ENCODE measurements at regions not wholly inside any gene's neighbourhood (a gene's known extent, or its start where the extent isn't known, plus 50 kb on each side); places are given as distances from the start of the nearest gene placed in this dataset.
"Not testable (repeated sequence)": the region's sequence is repeated elsewhere in the genome, so short reads cannot be mapped to it uniquely, and the experiment has no call there.

- H3K27ac ChIP-seq (ENCODE audit: low read depth in 1 of 2, low read length in 2 of 2), result no peak overlapping the region
- DNase-seq, result no peak
- H3K36me3 Mint-ChIP-seq, result no peaks in the 10 kb centered on the region
- H3K9me3 ChIP-seq (replicated peaks in 1 of 2; ENCODE audit: control insufficient read depth in 1 of 2, insufficient read depth in 1 of 2, low read length in 2 of 2), result peaks cover 3 to 13% of the 10 kb centered on the region in 2 donors
- no peaks in the 10 kb centered on the region for H3K79me2 ChIP-seq (ENCODE audit: insufficient read depth, low read length)
- H3K27ac Mint-ChIP-seq, result no peak overlapping the region
- no peaks in the 10 kb centered on the region for H3K27me3 ChIP-seq (ENCODE audit: control insufficient read depth in 2 of 2, insufficient read depth in 2 of 2, low read length in 2 of 2)
- no peak overlapping the region for H3K4me2 ChIP-seq (replicated peaks; ENCODE audit: extremely low read depth, low read length, poor library complexity, severe bottlenecking)
- H3K4me1 Mint-ChIP-seq, result no peaks in the 10 kb centered on the region
- 93% methylated on average over 5 of the region's 6 CpGs for WGBS (ENCODE audit: insufficient coverage)
- no peak for TF ChIP-seq CTCF (IDR thresholded peaks at IDR 0.05)
- no peak overlapping the region for H2AFZ ChIP-seq (ENCODE audit: insufficient read depth, low read depth, low read length, poor library complexity, severe bottlenecking)
- H3K4me3 ChIP-seq (replicated peaks in 1 of 3; ENCODE audit: low read depth in 2 of 3, low read length in 3 of 3), result no peak overlapping the region
- intact Hi-C loops (cut with micrococcal nuclease), result no loop called here
- no peaks in the 10 kb centered on the region for H3K4me1 ChIP-seq (ENCODE audit: control insufficient read depth in 1 of 2, insufficient read depth in 2 of 2, low read length in 2 of 2)
- no peaks in the 10 kb centered on the region for H4K20me1 ChIP-seq (ENCODE audit: insufficient read depth, low read length)
- H3K4me3 Mint-ChIP-seq, result no peak overlapping the region
- H3K9ac ChIP-seq (ENCODE audit: insufficient read depth, low read length, poor library complexity, severe bottlenecking), result no peak overlapping the region
- H3K27me3 Mint-ChIP-seq (ENCODE audit: low read depth in 3 of 3), result no peaks in the 10 kb centered on the region
- H3K36me3 ChIP-seq (replicated peaks in 1 of 2; ENCODE audit: control insufficient read depth in 1 of 2, insufficient read depth in 2 of 2, low read length in 2 of 2), result no peaks in the 10 kb centered on the region
- H3K9me3 Mint-ChIP-seq, result peaks cover 0 to 16% (median 0%) of the 10 kb centered on the region in 7 donors
Measured at GRCh38 chr4:115986573-115986972, 873.2 kb upstream of the NDST4 start.

GRCh38 chr4:115975421-115976001 is 862.1 kb upstream of the NDST4 start:
- WGBS (ENCODE audit: insufficient coverage), result 89% methylated on average over 1 of the region's 8 CpGs
- H3K4me2 ChIP-seq (replicated peaks; ENCODE audit: extremely low read depth, low read length, poor library complexity, severe bottlenecking); H2AFZ ChIP-seq (ENCODE audit: insufficient read depth, low read depth, low read length, poor library complexity, severe bottlenecking); H3K36me3 ChIP-seq (replicated peaks in 1 of 2; ENCODE audit: control insufficient read depth in 1 of 2, insufficient read depth in 2 of 2, low read length in 2 of 2); H3K27ac ChIP-seq (ENCODE audit: low read depth in 1 of 2, low read length in 2 of 2); H3K4me1 Mint-ChIP-seq; H3K9me3 ChIP-seq (replicated peaks in 1 of 2; ENCODE audit: control insufficient read depth in 1 of 2, insufficient read depth in 1 of 2, low read length in 2 of 2); intact Hi-C loops (cut with micrococcal nuclease); H4K20me1 ChIP-seq (ENCODE audit: insufficient read depth, low read length); H3K4me3 ChIP-seq (replicated peaks in 1 of 3; ENCODE audit: low read depth in 2 of 3, low read length in 3 of 3); H3K4me3 Mint-ChIP-seq; DNase-seq; H3K27me3 Mint-ChIP-seq (ENCODE audit: low read depth in 3 of 3); H3K9ac ChIP-seq (ENCODE audit: insufficient read depth, low read length, poor library complexity, severe bottlenecking); H3K27me3 ChIP-seq (ENCODE audit: control insufficient read depth in 2 of 2, insufficient read depth in 2 of 2, low read length in 2 of 2); H3K4me1 ChIP-seq (ENCODE audit: control insufficient read depth in 1 of 2, insufficient read depth in 2 of 2, low read length in 2 of 2); H3K79me2 ChIP-seq (ENCODE audit: insufficient read depth, low read length); H3K36me3 Mint-ChIP-seq; H3K27ac Mint-ChIP-seq: not testable (repeated sequence)
- peaks cover 4 to 21% (median 12%) of the 10 kb centered on the region in 7 donors for H3K9me3 Mint-ChIP-seq

Measured in CD14-positive monocyte (primary cell).